HG03521 (cell line): ENCODE measurements at regions not wholly inside any gene's neighbourhood (a gene's known extent, or its start where the extent isn't known, plus 50 kb on each side); places are given as distances from the start of the nearest gene placed in this dataset.

Experiments used
- ATAC-seq: cut with Tn5 transposase; IDR thresholded peaks from one replicate; pipeline ENCODE4 v1.9.1; 2021; ENCODE audit warnings: mild to moderate bottlenecking, moderate library complexity; ENCODE audit not compliant: unreplicated experiment

GRCh38 chr14:22390824-22391461 lies 198.1 kb downstream of the DAD1 start:
- ATAC-seq: no peak

GRCh38 chr14:22390195-22390594 lies 198.8 kb downstream of the DAD1 start:
- ATAC-seq: no peak

- no peak for ATAC-seq
Observed at GRCh38 chr14:22388669-22389595, 200.1 kb downstream of the DAD1 start.

- no peak for ATAC-seq
Observed at GRCh38 chr14:22387776-22388241, 201.2 kb downstream of the DAD1 start.

GRCh38 chr14:22386924-22387775 lies 201.9 kb downstream of the DAD1 start:
- no peak for ATAC-seq

GRCh38 chr14:22384974-22385526 lies 204.0 kb downstream of the DAD1 start:
- no peak for ATAC-seq

GRCh38 chr14:22384167-22384549 lies 204.9 kb downstream of the DAD1 start:
- no peak for ATAC-seq

GRCh38 chr14:22383515-22384166 lies 205.4 kb downstream of the DAD1 start:
- ATAC-seq: no peak

GRCh38 chr14:22382955-22383354 lies 206.1 kb downstream of the DAD1 start:
- ATAC-seq: no peak

GRCh38 chr14:22382395-22382794 lies 206.6 kb downstream of the DAD1 start:
- ATAC-seq: no peak

- no peak for ATAC-seq
Observed at GRCh38 chr14:22381766-22382165, 207.3 kb downstream of the DAD1 start.

GRCh38 chr14:22381408-22381760 lies 207.6 kb downstream of the DAD1 start:
- ATAC-seq: no peak

GRCh38 chr14:22380571-22381407 lies 208.2 kb downstream of the DAD1 start:
- no peak for ATAC-seq

- ATAC-seq: no peak
Observed at GRCh38 chr14:22379727-22380126, 209.3 kb downstream of the DAD1 start.

GRCh38 chr14:22378181-22378580 lies 210.8 kb downstream of the DAD1 start:
- no peak for ATAC-seq

- no peak for ATAC-seq
Observed at GRCh38 chr14:22375321-22375930, 213.6 kb downstream of the DAD1 start.

- ATAC-seq: no peak
Observed at GRCh38 chr14:22370084-22370847, 218.8 kb downstream of the DAD1 start.

GRCh38 chr14:22358726-22359125 lies 230.3 kb downstream of the DAD1 start:
- ATAC-seq: no peak
